HG03342 (cell line): ENCODE measurements at regions not wholly inside any gene's neighbourhood (a gene's known extent, or its start where the extent isn't known, plus 50 kb on each side); places are given as distances from the start of the nearest gene placed in this dataset.
"Not testable (repeated sequence)": the region's sequence is repeated elsewhere in the genome, so short reads cannot be mapped to it uniquely, and the experiment has no call there.

ENCODE experiments used
- ATAC-seq: cut with Tn5 transposase; IDR thresholded peaks from one replicate; pipeline ENCODE4 v1.9.1; 2021; ENCODE audit warnings: mild to moderate bottlenecking, moderate library complexity; ENCODE audit not compliant: unreplicated experiment

DNA sequence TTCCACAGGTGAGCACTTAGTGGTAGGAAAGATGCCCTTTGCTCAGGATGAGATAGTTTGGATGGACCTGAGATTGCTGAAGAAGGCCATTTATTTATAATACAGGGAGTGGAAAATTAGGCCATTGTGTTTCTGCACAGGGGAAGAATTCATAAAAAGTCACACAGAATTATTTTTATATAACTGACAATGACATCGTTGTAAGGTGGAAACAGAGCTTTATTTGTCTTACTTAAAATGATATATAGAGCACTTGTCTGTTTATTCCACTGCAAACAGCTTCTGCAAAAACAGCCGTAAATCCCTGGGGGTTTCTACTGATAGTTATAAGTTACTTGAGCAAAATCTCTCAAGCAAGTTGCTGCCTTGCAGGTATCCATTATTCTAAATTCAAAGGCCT, 158.1 kb upstream of the ZNF521 start:
- ATAC-seq = no peak

DNA sequence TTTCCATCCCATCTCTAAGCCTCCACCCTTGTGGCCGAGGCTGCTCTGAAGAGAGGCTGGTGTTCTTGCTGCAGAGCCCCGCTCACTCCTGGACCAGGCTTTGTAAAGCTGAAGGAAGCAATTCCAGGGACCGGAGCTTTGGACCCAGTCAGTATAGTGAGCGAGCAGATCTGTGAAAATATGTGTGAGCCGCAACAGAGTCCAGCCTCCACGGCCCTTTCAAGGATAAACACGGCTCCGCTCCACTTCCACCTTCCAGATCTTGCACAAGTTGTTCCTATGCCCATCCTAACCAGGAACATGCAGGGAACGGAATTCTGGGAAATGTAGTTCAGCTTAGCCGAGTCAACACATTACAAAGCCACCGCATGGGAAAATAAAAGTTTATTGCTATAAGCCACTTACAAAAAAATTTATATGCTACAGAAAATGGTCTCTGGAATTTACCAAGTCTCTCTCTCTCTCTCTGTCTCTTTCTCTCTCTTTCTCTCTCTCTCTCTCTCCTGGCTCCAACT, 151.7 kb upstream of the ZNF521 start:
- no peak for ATAC-seq

GRCh38 chr18:25497151-25497794, 145.3 kb upstream of the ZNF521 start:
- no peak for ATAC-seq

GRCh38 chr18:25496544-25496943, 144.6 kb upstream of the ZNF521 start:
- ATAC-seq = no peak

DNA sequence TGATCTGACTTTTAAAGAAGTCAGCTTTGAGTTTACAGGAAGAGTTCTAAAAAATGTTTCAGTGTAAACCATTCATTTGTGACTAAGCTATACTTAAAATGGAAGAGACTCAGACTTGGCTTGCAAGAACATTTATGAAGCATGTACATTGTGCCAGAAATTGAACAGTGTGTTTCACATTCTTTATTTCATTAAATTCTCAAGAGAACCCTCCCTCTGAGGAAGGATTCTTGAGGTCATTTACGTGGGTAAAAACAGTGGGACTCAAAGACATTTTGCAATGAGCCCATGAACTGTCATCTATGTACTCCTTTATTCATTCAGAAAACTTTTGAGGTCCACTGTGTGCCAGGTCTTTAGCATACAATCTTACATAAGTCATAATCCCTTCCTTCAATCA, 143.6 kb upstream of the ZNF521 start:
- ATAC-seq = no peak

DNA sequence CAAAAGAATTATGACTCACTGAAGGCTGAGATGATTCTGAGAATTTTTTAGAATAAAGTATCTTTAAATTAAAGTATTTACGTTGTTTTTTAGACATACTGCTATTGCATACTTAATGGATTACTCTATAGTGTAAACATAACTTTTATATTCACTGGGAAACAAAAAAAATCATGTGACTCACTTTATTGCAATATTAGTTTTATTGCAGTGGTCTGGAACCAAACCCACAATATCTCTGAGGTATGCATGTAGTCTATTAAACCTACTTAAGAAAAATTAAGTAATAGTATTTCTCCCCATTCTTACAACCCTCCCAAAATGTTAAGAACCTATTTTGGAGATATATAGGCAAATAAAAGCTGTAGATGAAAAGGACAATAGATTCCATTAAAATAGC, 142.9 kb upstream of the ZNF521 start:
- ATAC-seq = no peak

- ATAC-seq = no peak
These were observed 141.4 kb upstream of the ZNF521 start for GRCh38 chr18:25493401-25493800.

GRCh38 chr18:25490316-25490715, 138.3 kb upstream of the ZNF521 start:
- ATAC-seq = no peak

- no peak for ATAC-seq
These were observed 121.0 kb upstream of the ZNF521 start for GRCh38 chr18:25473008-25473407.

- ATAC-seq = not testable (repeated sequence)
These were observed 119.0 kb upstream of the ZNF521 start for GRCh38 chr18:25470756-25471524.

- ATAC-seq = no peak
These were observed 118.1 kb upstream of the ZNF521 start for GRCh38 chr18:25470062-25470461.

GRCh38 chr18:25469489-25469888, 117.5 kb upstream of the ZNF521 start:
- ATAC-seq = no peak

GRCh38 chr18:25467226-25467987, 115.4 kb upstream of the ZNF521 start:
- ATAC-seq = no peak

- no peak for ATAC-seq
These were observed 113.3 kb upstream of the ZNF521 start for GRCh38 chr18:25465152-25465732.

DNA sequence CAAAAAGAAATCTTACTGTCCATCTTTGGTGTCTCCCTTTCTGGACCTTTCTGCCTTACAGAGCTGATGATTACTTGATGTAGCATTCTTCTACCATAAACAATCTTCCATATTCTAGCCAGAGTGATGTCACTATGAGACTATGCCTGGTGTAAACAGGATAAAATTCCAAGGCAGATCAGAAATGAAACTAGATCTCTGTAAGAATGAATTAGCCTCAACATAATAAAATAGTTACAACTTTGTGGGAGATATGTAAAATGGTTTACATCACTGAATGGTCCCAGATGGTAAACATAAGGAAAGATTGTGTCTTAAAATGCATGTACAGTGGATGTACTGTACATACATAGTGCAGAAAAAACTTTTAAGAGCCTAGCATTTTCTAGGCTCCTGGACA, 112.3 kb upstream of the ZNF521 start:
- no peak for ATAC-seq

- ATAC-seq = no peak
These were observed 111.8 kb upstream of the ZNF521 start for GRCh38 chr18:25463726-25464125.

- ATAC-seq = no peak
These were observed 107.8 kb upstream of the ZNF521 start for GRCh38 chr18:25459814-25460213.

- no peak for ATAC-seq
These were observed 105.6 kb upstream of the ZNF521 start for GRCh38 chr18:25457601-25458000.

DNA sequence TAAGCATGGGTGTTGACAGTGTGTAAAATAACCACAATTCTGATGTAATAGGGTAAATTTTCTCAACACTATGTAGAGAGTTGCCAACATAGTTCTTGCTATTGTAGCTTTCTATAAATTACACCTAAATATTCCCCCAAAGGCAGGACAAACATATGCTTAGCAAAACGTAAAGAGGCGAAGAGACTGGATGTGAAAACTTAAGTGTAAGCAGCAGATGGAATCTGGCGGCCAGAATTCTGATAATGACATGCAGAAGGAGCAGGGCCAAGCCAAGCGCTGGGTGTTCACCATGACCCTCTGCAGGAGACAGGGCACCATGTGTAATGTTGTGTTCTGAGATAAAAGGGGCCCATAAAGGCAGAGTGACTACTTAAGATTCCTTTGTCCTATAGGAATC, 105.2 kb upstream of the ZNF521 start:
- no peak for ATAC-seq

DNA sequence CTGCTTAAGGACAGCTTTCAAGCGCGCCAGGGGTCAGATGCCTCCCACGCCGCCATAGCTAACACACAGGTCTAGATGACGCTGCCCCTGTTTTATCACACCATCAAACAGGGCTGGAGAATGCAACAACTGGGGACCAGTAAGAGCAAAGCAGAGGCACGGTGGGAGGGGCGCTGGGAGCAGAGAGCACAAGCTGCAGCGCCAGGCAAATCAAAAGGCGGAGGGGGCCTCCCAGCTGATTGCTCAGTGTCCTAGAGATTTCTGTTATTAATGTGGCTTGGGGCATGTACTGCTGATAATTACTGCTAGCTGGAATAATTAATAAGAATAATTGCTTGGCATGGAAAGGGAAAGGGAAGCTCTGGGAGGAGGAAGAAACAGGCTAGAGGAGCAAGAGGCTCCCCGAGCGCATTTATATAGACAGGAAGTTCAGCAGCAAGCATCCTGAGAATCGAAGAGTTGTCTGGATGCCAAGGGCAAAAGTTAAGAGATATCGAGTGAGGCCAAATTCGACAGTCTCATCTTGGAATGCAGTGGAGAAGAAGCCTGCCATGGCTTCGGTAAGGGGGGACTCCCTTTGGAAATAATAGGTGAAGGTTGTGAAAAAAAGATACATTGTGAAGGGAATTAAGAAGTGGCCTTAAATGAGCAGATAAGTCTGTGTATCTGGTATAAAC, 104.5 kb upstream of the ZNF521 start:
- no peak for ATAC-seq

GRCh38 chr18:25455646-25456045, 103.7 kb upstream of the ZNF521 start:
- no peak for ATAC-seq
